HCT116 (cell line): ENCODE measurements at regions not wholly inside any gene's neighbourhood (a gene's known extent, or its start where the extent isn't known, plus 50 kb on each side); places are given as distances from the start of the nearest gene placed in this dataset.

Experiments used
- ATAC-seq: fragments of 200-7000 bp; cut with Tn5 transposase; 2 replicates; pipeline ENCODE4 v1.9.1; 2020; ENCODE audit warnings: mild to moderate bottlenecking, moderate library complexity
- BruUV-seq: library from RNA; stranded (reverse); fragments of 400-500 nt; replicated peaks from 2 replicates; lab custom pipeline; 2021; lab: Mats Ljungman, UMichigan
- CTCF ChIA-PET: fragments of 300-600 bp; sonication (Branson Sonifier 250); formaldehyde crosslinking; loops from one replicate; lab custom pipeline; 2021; ENCODE audit warnings: antibody characterized with exemption; lab: Charles Lee
- POLR2A ChIA-PET: fragments of 300-600, 350-600 bp; sonication (Branson Sonifier 250); formaldehyde crosslinking; loops from one replicate; lab custom pipeline; 2021; ENCODE audit warnings: antibody characterized with exemption; lab: Charles Lee
- RAD21 ChIA-PET, 2 experiments: fragments of 300-600 bp; sonication (Branson Sonifier 250); formaldehyde crosslinking; loops; one replicate each; lab custom pipeline; 2023; ENCODE audit warnings: low total read pairs in 2 of 2; ENCODE audit not compliant: uncharacterized antibody in 2 of 2, unreplicated experiment in 2 of 2, low non-redundant PET in 1 of 2; lab: Charles Lee
- DNase-seq: peaks from one replicate; pipeline ENCODE4 v3.0.0-alpha.2; 2010; ENCODE audit warnings: low read depth, low spot score
- H2AFZ ChIP-seq: fragments of 200-600 bp; shearing (Covaris generic), sonication (generic); 2 replicates; pipeline ENCODE4 v1.6.1; 2017; ENCODE audit warnings: low read depth, mixed run types, mixed read lengths, antibody characterized with exemption, low read length; ENCODE audit not compliant: poor library complexity, severe bottlenecking
- H3K27ac ChIP-seq: 2 replicates; pipeline ENCODE4 v1.5.1; 2012; ENCODE audit warnings: low read depth, low read length
- H3K27me3 ChIP-seq: fragments of 200-600 bp; sonication (generic); 2 replicates; pipeline ENCODE4 v1.6.1; 2016; ENCODE audit warnings: mixed run types, low read length, mixed read lengths; ENCODE audit not compliant: insufficient read depth
- H3K36me3 ChIP-seq, 2 experiments: fragments of 200-500 bp in 1 of 2; fragments of 200-600 bp in 1 of 2; sonication (Bioruptor generic) in 1 of 2; sonication (generic) in 1 of 2; 2 replicates each; pipeline versions ENCODE4 v1.5.1 to v1.6.1; 2014 to 2016; ENCODE audit warnings: low read length in 2 of 2, inconsistent platforms in 1 of 2, mixed read lengths in 1 of 2, mixed run types in 1 of 2; ENCODE audit not compliant: insufficient read depth in 2 of 2, control insufficient read depth in 1 of 2
- H3K4me1 ChIP-seq, 2 experiments: fragments of 200-600 bp in 1 of 2; sonication (generic) in 1 of 2; 2 replicates each; pipeline versions ENCODE4 v1.5.1 to v1.6.1; 2012 to 2017; ENCODE audit warnings: low read length in 2 of 2, inconsistent platforms in 1 of 2, mild to moderate bottlenecking in 1 of 2, mixed read lengths in 1 of 2, mixed run types in 1 of 2, moderate library complexity in 1 of 2; ENCODE audit not compliant: insufficient read depth in 2 of 2, control insufficient read depth in 1 of 2
- H3K4me2 ChIP-seq: fragments of 200-600 bp; sonication (generic); 2 replicates; pipeline ENCODE4 v1.6.1; 2017; ENCODE audit warnings: mixed run types, low read length, mixed read lengths
- H3K4me3 ChIP-seq, 2 experiments: fragments of 200-600 bp in 1 of 2; sonication (generic) in 1 of 2; replicated peaks in 1 of 2; 2 replicates each; pipeline ENCODE4 v1.5.1; 2011 to 2016; ENCODE audit warnings: low read length in 2 of 2, control low read depth in 1 of 2, low read depth in 1 of 2, mild to moderate bottlenecking in 1 of 2, mixed read lengths in 1 of 2, mixed run types in 1 of 2
- H3K79me2 ChIP-seq: fragments of 200-600 bp; sonication (generic); 2 replicates; pipeline ENCODE4 v1.6.1; 2017; ENCODE audit warnings: mild to moderate bottlenecking, mixed run types, low read length, moderate library complexity, mixed read lengths; ENCODE audit not compliant: insufficient read depth
- H3K9ac ChIP-seq: fragments of 200-600 bp; sonication (generic); 2 replicates; pipeline ENCODE4 v1.6.1; 2016; ENCODE audit warnings: low read length, mixed read lengths
- H3K9me2 ChIP-seq: fragments of 200-600 bp; sonication (generic), shearing (Covaris generic); 2 replicates; pipeline ENCODE4 v1.6.1; 2017; ENCODE audit warnings: mixed run types, mild to moderate bottlenecking, moderate library complexity; ENCODE audit not compliant: insufficient read depth
- H3K9me3 ChIP-seq, 2 experiments: fragments of 200-500 bp in 1 of 2; fragments of 200-600 bp in 1 of 2; sonication (Bioruptor generic) in 1 of 2; sonication (generic) in 1 of 2; 2 replicates each; pipeline ENCODE4 v1.6.1; 2014 to 2017; ENCODE audit warnings: low read length in 2 of 2, mixed read lengths in 2 of 2, inconsistent platforms in 1 of 2, low read depth in 1 of 2, mild to moderate bottlenecking in 1 of 2, mixed run types in 1 of 2, moderate library complexity in 1 of 2; ENCODE audit not compliant: control insufficient read depth in 1 of 2, insufficient read depth in 1 of 2
- H4K20me1 ChIP-seq: fragments of 200-600 bp; sonication (generic), shearing (Covaris generic); 2 replicates; pipeline ENCODE4 v1.6.1; 2017; ENCODE audit warnings: mixed run types, mild to moderate bottlenecking, moderate library complexity; ENCODE audit not compliant: insufficient read depth
- EGR1 ChIP-seq: IDR thresholded peaks from 2 replicates; pipeline ENCODE4 v1.6.1; 2012; ENCODE audit warnings: low read depth
- EZH2phosphoT487 ChIP-seq: fragments of 200-600 bp; IDR thresholded peaks from 2 replicates; pipeline ENCODE4 v1.6.1; 2018; ENCODE audit warnings: antibody characterized with exemption, borderline replicate concordance
- POLR2A ChIP-seq: IDR thresholded peaks from 2 replicates; pipeline ENCODE4 v1.7.0; 2011; ENCODE audit warnings: borderline replicate concordance; ENCODE audit not compliant: insufficient read depth, insufficient read length; ENCODE audit errors: extremely low read depth
- SP1 ChIP-seq: IDR thresholded peaks from 2 replicates; pipeline ENCODE4 v1.6.1; 2012; ENCODE audit warnings: low read depth
- ZNF274 ChIP-seq: fragments of 200-500 bp; sonication (Bioruptor generic); IDR thresholded peaks from 2 replicates; pipeline ENCODE4 v1.6.1; 2014; ENCODE audit warnings: mild to moderate bottlenecking, low read depth, low read length, inconsistent platforms
- intact Hi-C: fragments of 100-400 bp; cut with micrococcal nuclease; formaldehyde crosslinking; loops from 2 replicates; pipeline ENCODE4 v1.10.0; 2022

DNA sequence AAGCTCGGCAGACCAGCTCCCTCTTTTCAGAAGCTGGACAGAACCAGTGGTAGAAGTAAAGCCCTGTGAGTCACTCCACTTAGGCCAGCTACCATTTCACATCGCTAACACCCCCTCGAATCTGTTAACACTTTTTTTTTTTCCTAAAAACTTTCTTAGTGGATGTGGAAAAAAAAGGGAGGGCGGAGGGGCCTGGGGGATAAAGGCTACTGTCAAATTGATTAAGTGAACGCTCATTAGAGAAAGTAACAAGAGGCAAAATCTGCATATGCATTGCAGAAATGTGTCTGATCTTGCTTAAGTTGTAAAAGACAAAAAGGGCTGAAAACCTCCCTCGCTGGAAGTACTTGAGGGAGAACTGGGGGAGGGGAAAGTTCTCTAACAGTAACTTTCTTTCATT, 86.6 kb upstream of the OTX2 start:
- ChIA-PET POLR2A (interaction anchor here (0.6 kb wide), 1 partner anchor 100 kb away, joined by 4 read pairs; no protein-coding TSS in a partner anchor), RAD21 (no interaction called here), CTCF (interaction anchor here (0.6 kb wide), 1 partner anchor 268 kb away, joined by 3 read pairs; no protein-coding TSS in a partner anchor)
- no peak for TF ChIP-seq ZNF274
- TF ChIP-seq SP1: no peak
- no peak for TF ChIP-seq POLR2A
- TF ChIP-seq EZH2phosphoT487: no peak
- H3K9ac ChIP-seq: no peak overlapping the region
- ATAC-seq: no peak
- H3K27ac ChIP-seq: no peak overlapping the region
- BruUV-seq: no TSS peak
- no peaks in the 10 kb centered on the region for H3K9me2 ChIP-seq
- intact Hi-C loops: no loop called here
- peaks cover 55% of the 10 kb centered on the region for H3K27me3 ChIP-seq
- no peak overlapping the region for H3K4me3 ChIP-seq
- no peaks in the 10 kb centered on the region for H4K20me1 ChIP-seq
- no peak overlapping the region for H2AFZ ChIP-seq
- no peaks in the 10 kb centered on the region for H3K36me3 ChIP-seq
- no peak for DNase-seq
- no peaks in the 10 kb centered on the region for H3K79me2 ChIP-seq
- H3K4me1 ChIP-seq: no peaks in the 10 kb centered on the region
- no peaks in the 10 kb centered on the region for H3K9me3 ChIP-seq
- no peak overlapping the region for H3K4me2 ChIP-seq

GRCh38 chr14:56896231-56896630, 86.0 kb upstream of the OTX2 start:
- H3K79me2 ChIP-seq: no peaks in the 10 kb centered on the region
- H3K27ac ChIP-seq: no peak overlapping the region
- ChIA-PET POLR2A (interaction anchor here (0.6 kb wide), 1 partner anchor 101 kb away, joined by 4 read pairs; no protein-coding TSS in a partner anchor), CTCF (no interaction called here), RAD21 (no interaction called here)
- no peak overlapping the region for H3K9ac ChIP-seq
- ATAC-seq (no peak), DNase-seq (no peak)
- no peak overlapping the region for H2AFZ ChIP-seq
- H3K27me3 ChIP-seq: peaks cover 62% of the 10 kb centered on the region
- H3K9me2 ChIP-seq: no peaks in the 10 kb centered on the region
- no peak overlapping the region for H3K4me2 ChIP-seq
- H3K36me3 ChIP-seq: no peaks in the 10 kb centered on the region
- intact Hi-C loops: no loop called here
- H3K4me3 ChIP-seq: no peak overlapping the region
- TF ChIP-seq POLR2A (no peak), EZH2phosphoT487 (no peak), EGR1 (no peak)
- H3K4me1 ChIP-seq: no peaks in the 10 kb centered on the region
- H4K20me1 ChIP-seq: no peaks in the 10 kb centered on the region
- BruUV-seq: no TSS peak
- no peaks in the 10 kb centered on the region for H3K9me3 ChIP-seq
